C4-2B (cell line): ENCODE measurements at regions not wholly inside any gene's neighbourhood (a gene's known extent, or its start where the extent isn't known, plus 50 kb on each side); places are given as distances from the start of the nearest gene placed in this dataset.

Experiments used
- ZFX ChIP-seq: fragments of 450-650 bp; IDR thresholded peaks from 2 replicates; pipeline ENCODE4 v1.6.1; 2017
- TF ChIP-seq, protein P1 (sequence below): fragments of 450-650 bp; conservative IDR thresholded peaks from 2 replicates; pipeline ENCODE4 v1.5.1; 2017; ENCODE audit warnings: mild to moderate bottlenecking

DNA sequence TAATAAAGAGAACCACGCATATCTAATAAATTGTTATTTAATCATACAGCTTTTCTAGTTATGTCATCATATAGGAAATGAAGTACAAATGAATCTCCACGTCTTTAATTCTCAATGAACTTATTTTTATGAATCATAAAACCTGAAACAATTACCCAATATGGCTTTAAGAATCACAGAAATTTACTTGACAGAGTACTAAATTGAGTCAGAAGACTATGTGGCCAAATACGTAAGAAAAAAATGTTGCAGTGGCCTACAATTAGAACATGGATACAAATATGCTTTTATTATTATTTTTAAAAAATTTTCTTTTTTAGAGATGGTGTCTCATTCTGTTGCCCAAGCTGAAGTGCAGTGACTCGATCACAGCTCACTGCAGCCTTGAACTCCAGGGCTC lies 584.7 kb upstream of the SLC35B3 start:
- TF ChIP-seq, protein P1, sequence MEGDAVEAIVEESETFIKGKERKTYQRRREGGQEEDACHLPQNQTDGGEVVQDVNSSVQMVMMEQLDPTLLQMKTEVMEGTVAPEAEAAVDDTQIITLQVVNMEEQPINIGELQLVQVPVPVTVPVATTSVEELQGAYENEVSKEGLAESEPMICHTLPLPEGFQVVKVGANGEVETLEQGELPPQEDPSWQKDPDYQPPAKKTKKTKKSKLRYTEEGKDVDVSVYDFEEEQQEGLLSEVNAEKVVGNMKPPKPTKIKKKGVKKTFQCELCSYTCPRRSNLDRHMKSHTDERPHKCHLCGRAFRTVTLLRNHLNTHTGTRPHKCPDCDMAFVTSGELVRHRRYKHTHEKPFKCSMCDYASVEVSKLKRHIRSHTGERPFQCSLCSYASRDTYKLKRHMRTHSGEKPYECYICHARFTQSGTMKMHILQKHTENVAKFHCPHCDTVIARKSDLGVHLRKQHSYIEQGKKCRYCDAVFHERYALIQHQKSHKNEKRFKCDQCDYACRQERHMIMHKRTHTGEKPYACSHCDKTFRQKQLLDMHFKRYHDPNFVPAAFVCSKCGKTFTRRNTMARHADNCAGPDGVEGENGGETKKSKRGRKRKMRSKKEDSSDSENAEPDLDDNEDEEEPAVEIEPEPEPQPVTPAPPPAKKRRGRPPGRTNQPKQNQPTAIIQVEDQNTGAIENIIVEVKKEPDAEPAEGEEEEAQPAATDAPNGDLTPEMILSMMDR: no peak
- no peak for TF ChIP-seq ZFX
